Spleen (tissue), 11 donors: ENCODE measurements at regions not wholly inside any gene's neighbourhood (a gene's known extent, or its start where the extent isn't known, plus 50 kb on each side); places are given as distances from the start of the nearest gene placed in this dataset.

Experiments
- DNase-seq: peaks from one replicate; pipeline ENCODE4 v3.0.0-alpha.2; 2020
- H3K27ac ChIP-seq, 8 donors: fragments of 200-600 bp; sonication (generic) in 7 of 8; 1 replicate in 4 of 8; 2 replicates in 4 of 8; pipeline versions ENCODE4 v1.5.0 to v1.8.0; 2016 to 2021; ENCODE audit warnings: inconsistent platforms in 4 of 8, mild to moderate bottlenecking in 4 of 8, moderate library complexity in 1 of 8
- H3K27me3 ChIP-seq, 7 donors: fragments of 200-600 bp; sonication (generic) in 6 of 7; replicated peaks in 1 of 7; 1 replicate in 4 of 7; 2 replicates in 3 of 7; pipeline versions ENCODE4 v1.5.0 to v1.8.0; 2016 to 2021; ENCODE audit warnings: inconsistent platforms in 3 of 7, mild to moderate bottlenecking in 1 of 7
- H3K36me3 ChIP-seq, 6 donors: fragments of 200-600 bp; sonication (generic) in 5 of 6; 1 replicate in 4 of 6; 2 replicates in 2 of 6; pipeline versions ENCODE4 v1.5.0 to v1.8.0; 2016 to 2021; ENCODE audit warnings: inconsistent platforms in 2 of 6
- H3K4me1 ChIP-seq, 6 donors: fragments of 200-600 bp; sonication (generic) in 5 of 6; 1 replicate in 3 of 6; 2 replicates in 3 of 6; pipeline versions ENCODE4 v1.5.0 to v1.8.0; 2016 to 2021; ENCODE audit warnings: inconsistent platforms in 3 of 6
- H3K4me3 ChIP-seq, 8 donors: fragments of 200-600 bp; sonication (generic) in 7 of 8; 1 replicate in 4 of 8; 2 replicates in 4 of 8; pipeline versions ENCODE4 v1.5.0 to v1.8.0; 2016 to 2021; ENCODE audit warnings: inconsistent platforms in 4 of 8, mild to moderate bottlenecking in 4 of 8, moderate library complexity in 2 of 8
- H3K9me3 ChIP-seq, 8 donors: fragments of 200-600 bp; sonication (generic) in 7 of 8; 1 replicate in 4 of 8; 2 replicates in 4 of 8; pipeline versions ENCODE4 v1.5.0 to v1.8.0; 2016 to 2021; ENCODE audit warnings: inconsistent platforms in 4 of 8
- POLR2A ChIP-seq, 3 donors: fragments of 450-650 bp; IDR thresholded peaks; one replicate each; pipeline ENCODE4 v1.5.1; 2017; ENCODE audit warnings: antibody characterized with exemption in 3 of 3, mild to moderate bottlenecking in 1 of 3
- POLR2AphosphoS5 ChIP-seq, 3 donors: sonication (generic); formaldehyde crosslinking; IDR thresholded peaks; one replicate each; pipeline ENCODE4 v1.5.1; 2017; ENCODE audit warnings: antibody characterized with exemption in 3 of 3
- WGBS, 5 donors: extraction: QIAGEN DNeasy Blood & Tissue Kit in 3 of 5; methylation state at CpG; one replicate each; pipeline versions ENCODE4 v1.1.5 to v1.1.7; 2013 to 2018; 5-methylcytosine and 5-hydroxymethylcytosine counted together
- intact Hi-C: fragments of 100-400 bp; cut with DNase I; formaldehyde crosslinking; loops from one replicate; pipeline ENCODE4 v1.15.0; 2023; ENCODE audit warnings: low total_unique reads
- TF ChIP-seq, protein P1 (sequence below), 11 experiments: fragments of 200-600 bp in 7 of 11; fragments of 450-650 bp in 4 of 11; sonication (generic) in 4 of 11; IDR thresholded peaks in 8 of 11; conservative IDR thresholded peaks in 3 of 11; 1 replicate in 7 of 11; 2 replicates in 4 of 11; pipeline versions ENCODE4 v1.4.0 to v1.8.0; 2016 to 2021; ENCODE audit warnings: antibody characterized with exemption in 11 of 11, inconsistent platforms in 4 of 11, mild to moderate bottlenecking in 1 of 11
- donor health status: healthy with polysubstance abuse.
- donor health status: DM: no; HTN: no; CAD: no; lungs with moderate emphysema.
- donor health status: DM: no; HTN: no; CAD: no.
- donor health status: Bipolar disorder and iron deficiency.
- donor health status: healthy.
- donor health status: DM: no; HTN: no; CAD: no.
- donor health status: DM: yes; HTN: yes; CAD: no.

DNA sequence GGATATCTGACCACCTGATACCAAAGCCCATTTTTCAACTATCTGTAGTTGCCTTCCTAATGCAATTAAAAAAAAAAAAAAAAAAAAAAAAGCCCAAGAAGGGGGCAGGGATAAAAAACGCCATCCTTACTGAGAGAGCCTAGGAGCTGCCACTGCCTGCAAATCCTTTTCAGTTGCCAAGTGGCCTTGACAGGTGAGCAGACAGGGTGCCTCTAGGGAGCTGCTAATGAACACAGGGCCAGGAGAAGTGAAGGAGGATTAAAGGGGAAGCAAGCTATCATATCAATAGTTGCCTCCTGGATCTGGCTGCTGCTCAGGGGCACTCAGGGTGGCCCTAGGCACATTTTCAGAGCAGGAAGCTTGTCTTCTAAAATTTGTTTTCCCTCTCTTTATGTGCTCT, 547.4 kb downstream of the TLE1 start:
- no peak overlapping the region for H3K27ac ChIP-seq
- H3K36me3 ChIP-seq = no peaks in the 10 kb centered on the region
- WGBS, 5 donors = 67 to 85% (median 78%) methylated on average over 1 of the region's 1 CpG
- H3K4me1 ChIP-seq = no peaks in the 10 kb centered on the region
- TF ChIP-seq POLR2A (IDR thresholded peaks at IDR 0.05) (no peak), POLR2AphosphoS5 (IDR thresholded peaks at IDR 0.05) (no peak)
- TF ChIP-seq, protein P1, sequence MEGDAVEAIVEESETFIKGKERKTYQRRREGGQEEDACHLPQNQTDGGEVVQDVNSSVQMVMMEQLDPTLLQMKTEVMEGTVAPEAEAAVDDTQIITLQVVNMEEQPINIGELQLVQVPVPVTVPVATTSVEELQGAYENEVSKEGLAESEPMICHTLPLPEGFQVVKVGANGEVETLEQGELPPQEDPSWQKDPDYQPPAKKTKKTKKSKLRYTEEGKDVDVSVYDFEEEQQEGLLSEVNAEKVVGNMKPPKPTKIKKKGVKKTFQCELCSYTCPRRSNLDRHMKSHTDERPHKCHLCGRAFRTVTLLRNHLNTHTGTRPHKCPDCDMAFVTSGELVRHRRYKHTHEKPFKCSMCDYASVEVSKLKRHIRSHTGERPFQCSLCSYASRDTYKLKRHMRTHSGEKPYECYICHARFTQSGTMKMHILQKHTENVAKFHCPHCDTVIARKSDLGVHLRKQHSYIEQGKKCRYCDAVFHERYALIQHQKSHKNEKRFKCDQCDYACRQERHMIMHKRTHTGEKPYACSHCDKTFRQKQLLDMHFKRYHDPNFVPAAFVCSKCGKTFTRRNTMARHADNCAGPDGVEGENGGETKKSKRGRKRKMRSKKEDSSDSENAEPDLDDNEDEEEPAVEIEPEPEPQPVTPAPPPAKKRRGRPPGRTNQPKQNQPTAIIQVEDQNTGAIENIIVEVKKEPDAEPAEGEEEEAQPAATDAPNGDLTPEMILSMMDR (IDR thresholded peaks at IDR 0.05 in 8 of 11, conservative IDR thresholded peaks at IDR 0.05 in 3 of 11) = no peak
- DNase-seq = no peak
- H3K4me3 ChIP-seq = no peak overlapping the region
- no peaks in the 10 kb centered on the region for H3K9me3 ChIP-seq
- intact Hi-C loops = no loop called here
- H3K27me3 ChIP-seq = no peaks in the 10 kb centered on the region

GRCh38 chr9:81137976-81138568, 551.3 kb downstream of the TLE1 start:
- intact Hi-C loops = no loop called here
- Histone ChIP-seq H3K27me3 (no peaks in the 10 kb centered on the region), H3K27ac (no peak overlapping the region), H3K9me3 (no peaks in the 10 kb centered on the region), H3K36me3 (no peaks in the 10 kb centered on the region), H3K4me3 (no peak overlapping the region), H3K4me1 (no peaks in the 10 kb centered on the region)
- 72 to 83% (median 79%) methylated on average over 2 of the region's 2 CpGs for WGBS, 5 donors
- TF ChIP-seq, protein P1 (IDR thresholded peaks at IDR 0.05 in 8 of 11, conservative IDR thresholded peaks at IDR 0.05 in 3 of 11) = no peak
- TF ChIP-seq POLR2A (IDR thresholded peaks at IDR 0.05) = no peak
- TF ChIP-seq POLR2AphosphoS5 (IDR thresholded peaks at IDR 0.05) = no peak
- DNase-seq = no peak

DNA sequence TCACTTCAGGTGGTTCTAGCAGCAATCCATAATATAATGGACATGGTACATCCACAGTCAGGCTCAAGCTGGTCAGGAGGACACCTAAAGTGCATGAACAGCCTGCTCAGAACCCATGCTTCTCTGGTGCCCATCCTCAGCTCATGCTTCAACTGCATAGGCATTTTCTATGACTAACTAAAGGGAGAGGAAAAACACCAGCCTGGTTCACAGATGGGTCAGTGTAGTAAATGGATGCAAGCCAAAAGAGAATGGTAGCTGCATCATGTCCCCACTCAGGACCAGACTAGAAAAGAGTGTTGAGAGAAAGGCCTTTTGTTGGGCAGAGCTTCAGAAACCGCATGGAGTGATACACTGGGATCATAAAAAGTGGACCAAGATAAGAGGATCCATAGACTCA, 556.6 kb downstream of the TLE1 start:
- intact Hi-C loops = no loop called here
- Histone ChIP-seq H3K9me3 (no peaks in the 10 kb centered on the region), H3K27ac (no peak overlapping the region), H3K36me3 (no peaks in the 10 kb centered on the region), H3K4me1 (no peaks in the 10 kb centered on the region), H3K27me3 (no peaks in the 10 kb centered on the region), H3K4me3 (no peak overlapping the region)
- no peak for DNase-seq
- TF ChIP-seq, protein P1 (IDR thresholded peaks at IDR 0.05 in 8 of 11, conservative IDR thresholded peaks at IDR 0.05 in 3 of 11) = no peak
- TF ChIP-seq POLR2A (IDR thresholded peaks at IDR 0.05) = no peak
- no peak for TF ChIP-seq POLR2AphosphoS5 (IDR thresholded peaks at IDR 0.05)
- WGBS, 5 donors = 81 to 100% (median 85%) methylated on average over 1 of the region's 1 CpG

GRCh38 chr9:81132318-81132717, 557.0 kb downstream of the TLE1 start:
- H3K27ac ChIP-seq = no peak overlapping the region
- H3K4me1 ChIP-seq = no peaks in the 10 kb centered on the region
- H3K4me3 ChIP-seq = no peak overlapping the region
- no peaks in the 10 kb centered on the region for H3K36me3 ChIP-seq
- no peaks in the 10 kb centered on the region for H3K27me3 ChIP-seq
- DNase-seq = no peak
- no peaks in the 10 kb centered on the region for H3K9me3 ChIP-seq
- TF ChIP-seq POLR2A (IDR thresholded peaks at IDR 0.05) (no peak), POLR2AphosphoS5 (IDR thresholded peaks at IDR 0.05) (no peak)
- TF ChIP-seq, protein P1 (IDR thresholded peaks at IDR 0.05 in 8 of 11, conservative IDR thresholded peaks at IDR 0.05 in 3 of 11) = no peak
- 9 to 29% (median 20%) methylated on average over 2 of the region's 2 CpGs for WGBS, 5 donors
- intact Hi-C loops = no loop called here
